ENCODE measurements at regions not wholly inside any gene's neighbourhood (a gene's known extent, or its start where the extent isn't known, plus 50 kb on each side); places are given as distances from the start of the nearest gene placed in this dataset.

DNA sequence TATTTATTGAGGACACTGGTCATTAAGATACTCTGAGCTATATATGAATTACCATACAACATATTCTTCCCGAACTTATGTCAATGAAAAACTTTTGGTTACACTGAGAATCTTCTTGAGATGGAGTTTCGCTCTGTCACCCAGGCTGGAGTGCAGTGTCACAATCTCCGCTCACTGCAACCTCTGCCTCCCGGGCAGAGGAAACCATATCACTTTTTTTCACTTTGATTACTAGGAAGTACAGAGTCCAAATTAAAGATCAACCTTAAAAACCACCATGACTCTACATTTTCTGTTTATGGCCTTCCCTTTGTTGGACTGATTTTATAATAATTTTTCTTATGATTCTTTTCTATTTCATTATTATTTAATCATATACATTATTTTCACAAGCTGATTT lies 336.5 kb downstream of the FSCB start:
- TF ChIP-seq RARB (CRISPR knock-in tag; IDR thresholded peaks at IDR 0.05) (no peak), PPARA (CRISPR knock-in tag; IDR thresholded peaks at IDR 0.05; ENCODE audit: borderline replicate concordance) (no peak), ZNF565 (CRISPR knock-in tag; conservative IDR thresholded peaks at IDR 0.05; ENCODE audit: low read depth) (no peak)

DNA sequence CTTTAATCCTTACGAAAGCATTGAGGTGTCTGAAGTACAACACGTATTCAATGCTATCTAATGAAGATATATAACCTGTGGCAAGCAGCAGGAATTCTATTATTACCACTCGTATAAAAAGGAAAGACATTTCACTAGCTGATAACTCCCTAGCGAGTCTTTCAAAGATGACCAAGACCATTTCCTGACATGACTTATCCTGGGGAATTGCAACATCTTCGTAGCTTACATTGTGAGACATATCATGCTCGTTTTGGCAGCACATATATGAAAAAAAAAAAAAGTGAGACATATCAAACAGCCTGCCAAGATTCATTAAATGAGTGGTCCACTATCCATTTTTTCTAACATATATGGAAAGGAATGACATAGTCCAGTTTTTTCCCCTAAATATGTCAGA lies 337.0 kb downstream of the FSCB start:
- TF ChIP-seq RARB (CRISPR knock-in tag; IDR thresholded peaks at IDR 0.05), result no peak
- TF ChIP-seq, protein P1, sequence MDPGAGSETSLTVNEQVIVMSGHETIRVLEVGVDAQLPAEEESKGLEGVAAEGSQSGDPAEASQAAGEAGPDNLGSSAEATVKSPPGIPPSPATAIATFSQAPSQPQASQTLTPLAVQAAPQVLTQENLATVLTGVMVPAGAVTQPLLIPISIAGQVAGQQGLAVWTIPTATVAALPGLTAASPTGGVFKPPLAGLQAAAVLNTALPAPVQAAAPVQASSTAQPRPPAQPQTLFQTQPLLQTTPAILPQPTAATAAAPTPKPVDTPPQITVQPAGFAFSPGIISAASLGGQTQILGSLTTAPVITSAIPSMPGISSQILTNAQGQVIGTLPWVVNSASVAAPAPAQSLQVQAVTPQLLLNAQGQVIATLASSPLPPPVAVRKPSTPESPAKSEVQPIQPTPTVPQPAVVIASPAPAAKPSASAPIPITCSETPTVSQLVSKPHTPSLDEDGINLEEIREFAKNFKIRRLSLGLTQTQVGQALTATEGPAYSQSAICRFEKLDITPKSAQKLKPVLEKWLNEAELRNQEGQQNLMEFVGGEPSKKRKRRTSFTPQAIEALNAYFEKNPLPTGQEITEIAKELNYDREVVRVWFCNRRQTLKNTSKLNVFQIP (CRISPR knock-in tag; IDR thresholded peaks at IDR 0.05; ENCODE audit: borderline replicate concordance, low read depth), result no peak
- no peak for ATAC-seq

More for the DNA sequence above, 336.5 kb downstream of the FSCB start:
- no peak for ATAC-seq

- no peak for ATAC-seq
- TF ChIP-seq ZNF8 (CRISPR knock-in tag; IDR thresholded peaks at IDR 0.05), result no peak
- no peak for TF ChIP-seq GLIS3 (CRISPR knock-in tag; IDR thresholded peaks at IDR 0.05)
- TF ChIP-seq, protein P2, sequence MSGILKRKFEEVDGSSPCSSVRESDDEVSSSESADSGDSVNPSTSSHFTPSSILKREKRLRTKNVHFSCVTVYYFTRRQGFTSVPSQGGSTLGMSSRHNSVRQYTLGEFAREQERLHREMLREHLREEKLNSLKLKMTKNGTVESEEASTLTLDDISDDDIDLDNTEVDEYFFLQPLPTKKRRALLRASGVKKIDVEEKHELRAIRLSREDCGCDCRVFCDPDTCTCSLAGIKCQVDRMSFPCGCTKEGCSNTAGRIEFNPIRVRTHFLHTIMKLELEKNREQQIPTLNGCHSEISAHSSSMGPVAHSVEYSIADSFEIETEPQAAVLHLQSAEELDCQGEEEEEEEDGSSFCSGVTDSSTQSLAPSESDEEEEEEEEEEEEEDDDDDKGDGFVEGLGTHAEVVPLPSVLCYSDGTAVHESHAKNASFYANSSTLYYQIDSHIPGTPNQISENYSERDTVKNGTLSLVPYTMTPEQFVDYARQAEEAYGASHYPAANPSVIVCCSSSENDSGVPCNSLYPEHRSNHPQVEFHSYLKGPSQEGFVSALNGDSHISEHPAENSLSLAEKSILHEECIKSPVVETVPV (CRISPR knock-in tag; IDR thresholded peaks at IDR 0.05), result no peak
- TF ChIP-seq PATZ1 (CRISPR knock-in tag; IDR thresholded peaks at IDR 0.05; ENCODE audit: borderline replicate concordance), result no peak
- no peak for TF ChIP-seq ZFP3 (CRISPR knock-in tag; IDR thresholded peaks at IDR 0.05)
- no peak for TF ChIP-seq SNAI2 (CRISPR knock-in tag; IDR thresholded peaks at IDR 0.05)
- TF ChIP-seq TCF4 (CRISPR knock-in tag; IDR thresholded peaks at IDR 0.05; ENCODE audit: borderline replicate concordance), result no peak
- TF ChIP-seq ZNF565 (CRISPR knock-in tag; conservative IDR thresholded peaks at IDR 0.05; ENCODE audit: low read depth), result no peak
- no peak for TF ChIP-seq CSDC2 (CRISPR knock-in tag; IDR thresholded peaks at IDR 0.05)
- TF ChIP-seq, protein P1 (CRISPR knock-in tag; IDR thresholded peaks at IDR 0.05; ENCODE audit: borderline replicate concordance, low read depth), result no peak
- TF ChIP-seq PPARA (CRISPR knock-in tag; IDR thresholded peaks at IDR 0.05; ENCODE audit: borderline replicate concordance), result no peak
- no peak for TF ChIP-seq RARB (CRISPR knock-in tag; IDR thresholded peaks at IDR 0.05)
- TF ChIP-seq TOX (CRISPR knock-in tag; IDR thresholded peaks at IDR 0.05; ENCODE audit: borderline replicate concordance), result no peak
- TF ChIP-seq ZFP30 (CRISPR knock-in tag; IDR thresholded peaks at IDR 0.05), result no peak
- TF ChIP-seq ARNTL (CRISPR knock-in tag; IDR thresholded peaks at IDR 0.05; ENCODE audit: borderline replicate concordance, low read depth), result no peak
- TF ChIP-seq OSR1 (CRISPR knock-in tag; IDR thresholded peaks at IDR 0.05), result no peak
- TF ChIP-seq ISL1 (CRISPR knock-in tag; IDR thresholded peaks at IDR 0.05), result no peak
These were observed 338.5 kb downstream of the FSCB start for GRCh38 chr14:44168566-44168965.

GRCh38 chr14:44166611-44167010 lies 340.5 kb downstream of the FSCB start:
- ATAC-seq, result no peak
- TF ChIP-seq ZNF565 (CRISPR knock-in tag; conservative IDR thresholded peaks at IDR 0.05; ENCODE audit: low read depth) (no peak), ZFP30 (CRISPR knock-in tag; IDR thresholded peaks at IDR 0.05) (no peak), SNAI2 (CRISPR knock-in tag; IDR thresholded peaks at IDR 0.05) (no peak), ZC3H10 (CRISPR knock-in tag; IDR thresholded peaks at IDR 0.05) (no peak), BACH2 (CRISPR knock-in tag; IDR thresholded peaks at IDR 0.05; ENCODE audit: borderline replicate concordance) (no peak), ZNF70 (CRISPR knock-in tag; IDR thresholded peaks at IDR 0.05) (no peak), ARNTL (CRISPR knock-in tag; IDR thresholded peaks at IDR 0.05; ENCODE audit: borderline replicate concordance, low read depth) (no peak), ISL1 (CRISPR knock-in tag; IDR thresholded peaks at IDR 0.05) (no peak)
- TF ChIP-seq, protein P2 (CRISPR knock-in tag; IDR thresholded peaks at IDR 0.05), result no peak
